Gastroesophageal sphincter (tissue), 3 donors: ENCODE measurements at regions not wholly inside any gene's neighbourhood (a gene's known extent, or its start where the extent isn't known, plus 50 kb on each side); places are given as distances from the start of the nearest gene placed in this dataset.

ENCODE experiments used
- EP300 ChIP-seq: sonication (generic); formaldehyde crosslinking; IDR thresholded peaks from one replicate; pipeline ENCODE4 v1.6.1; 2017; ENCODE audit warnings: antibody characterized with exemption, mild to moderate bottlenecking
- POLR2A ChIP-seq, 2 donors: fragments of 450-650 bp; IDR thresholded peaks; one replicate each; pipeline ENCODE4 v1.6.1; 2017; ENCODE audit warnings: antibody characterized with exemption in 2 of 2, mild to moderate bottlenecking in 2 of 2, moderate library complexity in 1 of 2
- POLR2AphosphoS5 ChIP-seq: sonication (generic); formaldehyde crosslinking; IDR thresholded peaks from one replicate; pipeline ENCODE4 v1.6.1; 2017; ENCODE audit warnings: antibody characterized with exemption
- TF ChIP-seq, protein P1 (sequence below), 4 experiments: fragments of 200-600 bp in 2 of 4; fragments of 450-650 bp in 2 of 4; sonication (generic) in 1 of 4; IDR thresholded peaks; one replicate each; pipeline ENCODE4 v1.5.1; 2017 to 2019; ENCODE audit warnings: antibody characterized with exemption in 4 of 4, mild to moderate bottlenecking in 2 of 4, moderate library complexity in 2 of 4

DNA sequence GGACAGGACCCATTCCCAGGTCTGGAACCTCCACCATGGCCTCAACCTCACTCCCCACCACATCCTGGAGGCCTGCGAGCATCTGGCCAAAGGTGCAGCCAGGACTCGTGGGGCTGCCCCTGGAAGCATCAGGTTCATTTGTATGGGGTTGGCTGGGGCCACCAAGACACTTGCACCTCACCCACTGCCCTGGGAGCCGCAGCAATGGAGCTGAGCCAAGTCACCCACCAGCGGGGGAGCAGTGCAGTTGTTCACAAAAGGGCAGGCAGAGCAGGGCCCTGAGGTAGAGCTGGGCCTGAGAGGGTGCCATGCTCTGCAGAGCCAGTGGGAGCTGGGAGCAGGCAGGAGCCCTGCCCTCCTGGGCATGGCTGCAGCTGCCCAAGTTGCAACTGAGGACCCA lies 163.5 kb downstream of the FAM47A start:
- no peak for TF ChIP-seq POLR2A (IDR thresholded peaks at IDR 0.05)
- TF ChIP-seq POLR2AphosphoS5, result no peak
- TF ChIP-seq, protein P1, sequence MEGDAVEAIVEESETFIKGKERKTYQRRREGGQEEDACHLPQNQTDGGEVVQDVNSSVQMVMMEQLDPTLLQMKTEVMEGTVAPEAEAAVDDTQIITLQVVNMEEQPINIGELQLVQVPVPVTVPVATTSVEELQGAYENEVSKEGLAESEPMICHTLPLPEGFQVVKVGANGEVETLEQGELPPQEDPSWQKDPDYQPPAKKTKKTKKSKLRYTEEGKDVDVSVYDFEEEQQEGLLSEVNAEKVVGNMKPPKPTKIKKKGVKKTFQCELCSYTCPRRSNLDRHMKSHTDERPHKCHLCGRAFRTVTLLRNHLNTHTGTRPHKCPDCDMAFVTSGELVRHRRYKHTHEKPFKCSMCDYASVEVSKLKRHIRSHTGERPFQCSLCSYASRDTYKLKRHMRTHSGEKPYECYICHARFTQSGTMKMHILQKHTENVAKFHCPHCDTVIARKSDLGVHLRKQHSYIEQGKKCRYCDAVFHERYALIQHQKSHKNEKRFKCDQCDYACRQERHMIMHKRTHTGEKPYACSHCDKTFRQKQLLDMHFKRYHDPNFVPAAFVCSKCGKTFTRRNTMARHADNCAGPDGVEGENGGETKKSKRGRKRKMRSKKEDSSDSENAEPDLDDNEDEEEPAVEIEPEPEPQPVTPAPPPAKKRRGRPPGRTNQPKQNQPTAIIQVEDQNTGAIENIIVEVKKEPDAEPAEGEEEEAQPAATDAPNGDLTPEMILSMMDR (IDR thresholded peaks at IDR 0.05), result no peak
- no peak for TF ChIP-seq EP300
